ENCODE measurements at regions not wholly inside any gene's neighbourhood (a gene's known extent, or its start where the extent isn't known, plus 50 kb on each side); places are given as distances from the start of the nearest gene placed in this dataset.
"Not testable (repeated sequence)": the region's sequence is repeated elsewhere in the genome, so short reads cannot be mapped to it uniquely, and the experiment has no call there.

- WGBS, 2 donors = 3 to 4% methylated on average over 6 to 8 of the region's 8 CpGs
- H3K4me3 ChIP-seq, H3K36me3 ChIP-seq, H3K27ac ChIP-seq, H3K4me1 ChIP-seq, H3K9me3 ChIP-seq, H3K27me3 ChIP-seq: not testable (repeated sequence)
- peak in 3 of 5 experiments; percentile 11 to 16 (median 15) for TF ChIP-seq CTCF (IDR thresholded peaks at IDR 0.05)
- DNase-seq (ENCODE audit: low spot score in 2 of 2) = peak in 1 of 2 donors; percentile 6
Measured at GRCh38 chr18:14415806-14416205, 127.6 kb downstream of the POTEC start.

GRCh38 chr18:14415399-14415798, 128.0 kb downstream of the POTEC start:
- not testable (repeated sequence) for DNase-seq (ENCODE audit: low spot score in 2 of 2); H3K4me3 ChIP-seq; H3K9me3 ChIP-seq; H3K27me3 ChIP-seq; H3K4me1 ChIP-seq; H3K36me3 ChIP-seq; H3K27ac ChIP-seq
- WGBS, 2 donors = 54 to 69% methylated on average over 6 of the region's 6 CpGs

- H3K4me1 ChIP-seq, H3K27me3 ChIP-seq, H3K9me3 ChIP-seq, H3K4me3 ChIP-seq, H3K36me3 ChIP-seq, H3K27ac ChIP-seq: not testable (repeated sequence)
- DNase-seq (ENCODE audit: low spot score in 2 of 2) = peak in 1 of 2 donors; percentile 5
- WGBS, 2 donors = 34 to 65% methylated on average over 3 of the region's 3 CpGs
Measured at GRCh38 chr18:14395533-14395932, 147.9 kb downstream of the POTEC start.

- WGBS, 2 donors = 94 to 97% methylated on average over 43 of the region's 50 CpGs
- DNase-seq (ENCODE audit: low spot score in 2 of 2); H3K9me3 ChIP-seq; H3K27me3 ChIP-seq; H3K36me3 ChIP-seq; H3K27ac ChIP-seq; H3K4me1 ChIP-seq; H3K4me3 ChIP-seq: not testable (repeated sequence)
Measured at GRCh38 chr18:14393563-14394103, 149.8 kb downstream of the POTEC start.

GRCh38 chr18:14392604-14393003, 150.8 kb downstream of the POTEC start:
- 92 to 93% methylated on average over 22 to 24 of the region's 24 CpGs for WGBS, 2 donors
- H3K4me3 ChIP-seq = not testable (repeated sequence)

GRCh38 chr18:14384961-14385360, 158.4 kb downstream of the POTEC start:
- DNase-seq (ENCODE audit: low spot score in 2 of 2); H3K4me3 ChIP-seq; H3K27ac ChIP-seq; H3K4me1 ChIP-seq; H3K9me3 ChIP-seq; H3K36me3 ChIP-seq; H3K27me3 ChIP-seq: not testable (repeated sequence)
- 50 to 85% methylated on average over 1 of the region's 1 CpG for WGBS, 2 donors

More at GRCh38 chr18:14392604-14393003, 150.8 kb downstream of the POTEC start:
- not testable (repeated sequence) for H3K27ac ChIP-seq; H3K4me1 ChIP-seq; H3K27me3 ChIP-seq; H3K36me3 ChIP-seq; DNase-seq (ENCODE audit: low spot score in 2 of 2); H3K9me3 ChIP-seq

- 70 to 84% methylated on average over 4 to 11 of the region's 25 CpGs for WGBS, 2 donors
- H3K9me3 ChIP-seq; DNase-seq (ENCODE audit: low spot score in 2 of 2); H3K4me1 ChIP-seq; H3K36me3 ChIP-seq; H3K27me3 ChIP-seq; H3K4me3 ChIP-seq; H3K27ac ChIP-seq: not testable (repeated sequence)
Measured at GRCh38 chr18:14382666-14383065, 160.7 kb downstream of the POTEC start.

- not testable (repeated sequence) for H3K27ac ChIP-seq; H3K27me3 ChIP-seq; H3K4me1 ChIP-seq; H3K4me3 ChIP-seq; H3K9me3 ChIP-seq; H3K36me3 ChIP-seq; DNase-seq (ENCODE audit: low spot score in 2 of 2)
- WGBS, 2 donors = 90 to 96% methylated on average over 2 of the region's 2 CpGs
Measured at GRCh38 chr18:14379489-14379888, 163.9 kb downstream of the POTEC start.

- 88 to 93% methylated on average over 24 of the region's 24 CpGs for WGBS, 2 donors
- H3K9me3 ChIP-seq; H3K4me1 ChIP-seq; H3K4me3 ChIP-seq; DNase-seq (ENCODE audit: low spot score in 2 of 2); H3K27me3 ChIP-seq; H3K27ac ChIP-seq; H3K36me3 ChIP-seq: not testable (repeated sequence)
Measured at GRCh38 chr18:14378376-14378775, 165.0 kb downstream of the POTEC start.

- not testable (repeated sequence) for H3K4me3 ChIP-seq; H3K9me3 ChIP-seq; H3K4me1 ChIP-seq; H3K36me3 ChIP-seq; H3K27ac ChIP-seq; DNase-seq (ENCODE audit: low spot score in 2 of 2); H3K27me3 ChIP-seq
- WGBS, 2 donors = 89 to 92% methylated on average over 17 to 18 of the region's 18 CpGs
Measured at GRCh38 chr18:14361346-14361745, 182.1 kb downstream of the POTEC start.

- WGBS, 2 donors = 88 to 91% methylated on average over 22 of the region's 22 CpGs
Measured at GRCh38 chr18:14357553-14358297, 185.7 kb downstream of the POTEC start.

GRCh38 chr18:14342170-14342569, 201.2 kb downstream of the POTEC start:
- not testable (repeated sequence) for H3K4me1 ChIP-seq; DNase-seq (ENCODE audit: low spot score in 2 of 2); H3K36me3 ChIP-seq; H3K27ac ChIP-seq; H3K4me3 ChIP-seq; H3K27me3 ChIP-seq; H3K9me3 ChIP-seq
- 42 to 54% methylated on average over 3 of the region's 3 CpGs for WGBS, 2 donors

More at GRCh38 chr18:14357553-14358297, 185.7 kb downstream of the POTEC start:
- not testable (repeated sequence) for H3K4me3 ChIP-seq; H3K4me1 ChIP-seq; H3K27ac ChIP-seq; H3K27me3 ChIP-seq; DNase-seq (ENCODE audit: low spot score in 2 of 2); H3K9me3 ChIP-seq; H3K36me3 ChIP-seq

GRCh38 chr18:14336017-14336416, 203.8 kb upstream of the ZNF519 start:
- DNase-seq (ENCODE audit: low spot score in 2 of 2); H3K4me3 ChIP-seq; H3K27ac ChIP-seq; H3K9me3 ChIP-seq; H3K4me1 ChIP-seq; H3K36me3 ChIP-seq; H3K27me3 ChIP-seq: not testable (repeated sequence)
- WGBS, 2 donors = 66 to 76% methylated on average over 5 to 6 of the region's 6 CpGs

Measured in tibial nerve (tissue), 4 donors.